HCT116 (cell line): ENCODE measurements at regions not wholly inside any gene's neighbourhood (a gene's known extent, or its start where the extent isn't known, plus 50 kb on each side); places are given as distances from the start of the nearest gene placed in this dataset.

Source experiments
- ATF3 ChIP-seq: IDR thresholded peaks from 2 replicates; pipeline ENCODE4 v1.6.1; 2012
- CBX3 ChIP-seq: IDR thresholded peaks from 2 replicates; pipeline ENCODE4 v1.6.1; 2012; ENCODE audit warnings: low read depth
- CTCF ChIP-seq, 3 experiments: fragments of 200-600 bp in 1 of 3; sonication (generic) in 1 of 3; IDR thresholded peaks in 2 of 3; conservative IDR thresholded peaks in 1 of 3; 2 replicates each; pipeline ENCODE4 v1.5.1; 2012 to 2017; ENCODE audit warnings: low read depth in 2 of 3, low read length in 2 of 3, antibody characterized with exemption in 1 of 3, borderline replicate concordance in 1 of 3, control low read depth in 1 of 3, mild to moderate bottlenecking in 1 of 3, mixed read lengths in 1 of 3, mixed run types in 1 of 3, moderate library complexity in 1 of 3; ENCODE audit not compliant: insufficient read depth in 1 of 3
- EZH2 ChIP-seq: fragments of 200-600 bp; sonication (generic); IDR thresholded peaks from 2 replicates; pipeline ENCODE4 v1.6.1; 2017; ENCODE audit warnings: antibody characterized with exemption, mixed run types
- EZH2phosphoT487 ChIP-seq: fragments of 200-600 bp; IDR thresholded peaks from 2 replicates; pipeline ENCODE4 v1.6.1; 2018; ENCODE audit warnings: antibody characterized with exemption, borderline replicate concordance
- POLR2A ChIP-seq: IDR thresholded peaks from 2 replicates; pipeline ENCODE4 v1.7.0; 2011; ENCODE audit warnings: borderline replicate concordance; ENCODE audit not compliant: insufficient read depth, insufficient read length; ENCODE audit errors: extremely low read depth
- POLR2AphosphoS5 ChIP-seq: IDR thresholded peaks from 2 replicates; pipeline ENCODE4 v1.6.1; 2011; ENCODE audit warnings: mild to moderate bottlenecking, low read depth, low read length, moderate library complexity
- REST ChIP-seq: IDR thresholded peaks from 2 replicates; pipeline ENCODE4 v1.6.1; 2012; ENCODE audit warnings: low read depth
- SP1 ChIP-seq: IDR thresholded peaks from 2 replicates; pipeline ENCODE4 v1.6.1; 2012; ENCODE audit warnings: low read depth
- SRF ChIP-seq: IDR thresholded peaks from 2 replicates; pipeline ENCODE4 v1.6.1; 2012; ENCODE audit warnings: low read depth
- TCF7L2 ChIP-seq: IDR thresholded peaks from 2 replicates; pipeline ENCODE4 v1.7.0; 2011; ENCODE audit warnings: borderline replicate concordance, inconsistent platforms; ENCODE audit not compliant: insufficient read depth, insufficient read length; ENCODE audit errors: extremely low read depth
- ZBTB33 ChIP-seq: IDR thresholded peaks from 2 replicates; pipeline ENCODE4 v1.6.1; 2011; ENCODE audit warnings: mild to moderate bottlenecking, low read length, moderate library complexity; ENCODE audit not compliant: insufficient replicate concordance; ENCODE audit errors: extremely low read depth
- ZFX ChIP-seq: fragments of 450-650 bp; IDR thresholded peaks from 2 replicates; pipeline ENCODE4 v1.6.1; 2017
- ZNF274 ChIP-seq: fragments of 200-500 bp; sonication (Bioruptor generic); IDR thresholded peaks from 2 replicates; pipeline ENCODE4 v1.6.1; 2014; ENCODE audit warnings: mild to moderate bottlenecking, low read depth, low read length, inconsistent platforms

GRCh38 chr16:59964232-59964924, 1230.3 kb upstream of the GOT2 start:
- TF ChIP-seq TCF7L2, result no peak
- no peak for TF ChIP-seq ZBTB33
- TF ChIP-seq CTCF (IDR thresholded peaks at IDR 0.05 in 2 of 3, conservative IDR thresholded peaks at IDR 0.05 in 1 of 3; ENCODE audit: borderline replicate concordance in 1 of 3, insufficient read depth in 1 of 3, low read depth in 2 of 3, low read length in 2 of 3), result no peak
- no peak for TF ChIP-seq POLR2AphosphoS5
- no peak for TF ChIP-seq EZH2
- no peak for TF ChIP-seq SP1
- no peak for TF ChIP-seq EZH2phosphoT487
- TF ChIP-seq CBX3, result no peak
- no peak for TF ChIP-seq ATF3
- TF ChIP-seq POLR2A, result no peak
- no peak for TF ChIP-seq ZFX
- no peak for TF ChIP-seq ZNF274
- TF ChIP-seq REST, result no peak
- TF ChIP-seq SRF, result no peak
